Stimulated activated naive B cell treated with anti-CD40 and anti-IgM and Interleukin-4, amounts not matched to agents 10 μg/mL and 1 μg/mL and 100 μg/mL, for 72 hours (primary cell): ENCODE measurements at regions not wholly inside any gene's neighbourhood (a gene's known extent, or its start where the extent isn't known, plus 50 kb on each side); places are given as distances from the start of the nearest gene placed in this dataset.
A peak's percentile ranks its signal among the peaks of the same experiment; 100 is the strongest.

Experiments
- ATAC-seq, 2 donors: fragments of 150-1000 bp; cut with Tn5 transposase; replicated peaks; 2 replicates each; pipeline ENCODE4 v1.10.0; 2021; ENCODE audit warnings: moderate library complexity in 1 of 2
- DNase-seq: peaks from one replicate; pipeline ENCODE4 v3.0.0; 2021
- H3K27ac Mint-ChIP-seq: one replicate; pipeline ENCODE4 v1.8.0; 2022; ENCODE audit warnings: mild to moderate bottlenecking, mixed read lengths
- H3K27me3 Mint-ChIP-seq, 2 donors: one replicate each; pipeline ENCODE4 v1.8.0; 2022; ENCODE audit warnings: mixed read lengths in 2 of 2
- H3K36me3 Mint-ChIP-seq, 2 donors: one replicate each; pipeline ENCODE4 v1.8.0; 2022; ENCODE audit warnings: mixed read lengths in 2 of 2, mild to moderate bottlenecking in 1 of 2
- H3K4me1 Mint-ChIP-seq, 2 donors: one replicate each; pipeline ENCODE4 v1.8.0; 2022; ENCODE audit warnings: mixed read lengths in 2 of 2, mild to moderate bottlenecking in 1 of 2
- H3K4me3 Mint-ChIP-seq, 2 donors: one replicate each; pipeline ENCODE4 v1.8.0; 2022; ENCODE audit warnings: mild to moderate bottlenecking in 2 of 2, mixed read lengths in 2 of 2, moderate library complexity in 1 of 2
- H3K9me3 Mint-ChIP-seq, 2 donors: one replicate each; pipeline ENCODE4 v1.8.0; 2022; ENCODE audit warnings: mixed read lengths in 2 of 2, mild to moderate bottlenecking in 1 of 2

GRCh38 chr2:37837628-37838328 is 87.3 kb upstream of the RMDN2 start:
- no peak for ATAC-seq
- Mint-ChIP-seq H3K27ac (no peak overlapping the region), H3K9me3 (no peaks in the 10 kb centered on the region), H3K27me3 (peaks cover 0 to 7% of the 10 kb centered on the region in 2 donors), H3K36me3 (no peaks in the 10 kb centered on the region), H3K4me1 (peaks cover 3 to 4% of the 10 kb centered on the region in 2 donors), H3K4me3 (no peak overlapping the region)
- DNase-seq, result no peak

DNA sequence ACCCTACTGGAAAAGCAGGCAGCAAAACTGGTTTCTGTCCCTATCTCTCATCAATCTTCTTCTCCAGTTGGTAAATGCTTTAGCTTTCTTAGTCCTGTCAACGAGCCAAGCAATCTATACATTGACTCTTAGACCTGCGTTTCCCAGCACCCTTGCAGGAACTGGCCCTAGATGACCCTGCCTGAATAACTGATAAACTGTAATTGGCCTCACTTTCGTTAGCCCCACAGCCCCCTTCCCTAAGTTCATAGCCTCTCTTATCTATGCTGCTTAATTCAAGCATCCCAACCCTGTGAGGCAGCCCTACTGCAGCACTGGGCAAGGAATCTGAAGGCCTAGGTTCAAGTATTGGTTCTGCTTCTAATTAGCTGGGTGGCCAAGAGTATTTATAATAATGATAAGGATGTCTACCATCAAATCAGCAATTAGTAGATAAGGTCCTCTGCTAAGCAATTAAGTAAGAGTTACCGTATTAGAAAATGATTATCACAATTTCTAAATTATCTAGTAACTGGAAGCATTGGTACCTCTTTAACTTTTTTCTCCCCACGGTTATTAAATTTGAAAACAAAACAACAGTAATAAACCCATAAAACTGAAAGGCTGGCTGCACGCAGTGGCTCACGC is 86.4 kb upstream of the RMDN2 start:
- Mint-ChIP-seq H3K36me3 (no peaks in the 10 kb centered on the region), H3K27ac (no peak overlapping the region), H3K4me1 (peaks cover 7 to 9% of the 10 kb centered on the region in 2 donors), H3K9me3 (no peaks in the 10 kb centered on the region), H3K27me3 (peaks cover 0 to 7% of the 10 kb centered on the region in 2 donors), H3K4me3 (no peak overlapping the region)
- no peak for DNase-seq
- no peak for ATAC-seq

- Mint-ChIP-seq H3K9me3 (no peaks in the 10 kb centered on the region), H3K27ac (no peak overlapping the region), H3K4me3 (no peak overlapping the region)
Observed at GRCh38 chr2:37839991-37840390, 85.1 kb upstream of the RMDN2 start.

GRCh38 chr2:37842732-37843440 is 82.2 kb upstream of the RMDN2 start:
- no peak overlapping the region for H3K27ac Mint-ChIP-seq
- H3K27me3 Mint-ChIP-seq, result peaks cover 0 to 7% of the 10 kb centered on the region in 2 donors
- no peaks in the 10 kb centered on the region for H3K9me3 Mint-ChIP-seq
- peaks cover 7 to 9% of the 10 kb centered on the region in 2 donors for H3K4me1 Mint-ChIP-seq
- H3K36me3 Mint-ChIP-seq, result no peaks in the 10 kb centered on the region
- DNase-seq (no peak), ATAC-seq (peak; percentile 39 to 67)
- no peak overlapping the region for H3K4me3 Mint-ChIP-seq

More at GRCh38 chr2:37839991-37840390, 85.1 kb upstream of the RMDN2 start:
- Mint-ChIP-seq H3K4me1 (peaks cover 7 to 9% of the 10 kb centered on the region in 2 donors), H3K36me3 (no peaks in the 10 kb centered on the region), H3K27me3 (peaks cover 0 to 7% of the 10 kb centered on the region in 2 donors)
- no peak for ATAC-seq
- no peak for DNase-seq

- no peak for DNase-seq
- H3K4me3 Mint-ChIP-seq, result no peak overlapping the region
- H3K27me3 Mint-ChIP-seq, result peaks cover 0 to 7% of the 10 kb centered on the region in 2 donors
Observed at GRCh38 chr2:37843556-37843955, 81.5 kb upstream of the RMDN2 start.

GRCh38 chr2:37846207-37846606 is 78.9 kb upstream of the RMDN2 start:
- no peak for DNase-seq
- H3K27me3 Mint-ChIP-seq, result peaks cover 0 to 7% of the 10 kb centered on the region in 2 donors
- ATAC-seq, result no peak
- no peak overlapping the region for H3K4me3 Mint-ChIP-seq
- no peaks in the 10 kb centered on the region for H3K9me3 Mint-ChIP-seq
- peaks cover 18 to 21% of the 10 kb centered on the region in 2 donors for H3K4me1 Mint-ChIP-seq
- no peak overlapping the region for H3K27ac Mint-ChIP-seq
- no peaks in the 10 kb centered on the region for H3K36me3 Mint-ChIP-seq

More at GRCh38 chr2:37843556-37843955, 81.5 kb upstream of the RMDN2 start:
- peaks cover 7 to 9% of the 10 kb centered on the region in 2 donors for H3K4me1 Mint-ChIP-seq
- H3K9me3 Mint-ChIP-seq, result no peaks in the 10 kb centered on the region
- ATAC-seq, result no peak
- H3K27ac Mint-ChIP-seq, result no peak overlapping the region
- no peaks in the 10 kb centered on the region for H3K36me3 Mint-ChIP-seq

DNA sequence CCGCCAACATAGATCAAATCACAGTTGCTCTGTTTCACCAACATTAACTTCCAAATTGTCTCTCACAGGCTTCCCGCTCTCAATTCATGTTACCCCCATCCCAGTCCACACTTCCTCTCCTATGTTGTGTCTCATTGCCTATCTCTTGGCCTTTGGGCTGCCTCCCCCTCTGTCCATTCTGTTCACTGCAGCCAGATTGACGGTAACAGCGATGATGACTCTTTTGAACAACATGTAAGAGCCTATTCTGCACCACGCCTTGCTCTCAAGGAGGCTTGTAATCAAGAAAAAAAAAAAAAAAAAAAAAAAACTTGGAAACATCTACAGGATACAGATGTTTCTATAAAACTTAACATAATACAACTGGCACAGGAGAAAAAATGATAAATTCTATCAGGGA is 77.3 kb upstream of the RMDN2 start:
- H3K4me3 Mint-ChIP-seq, result no peak overlapping the region
- no peaks in the 10 kb centered on the region for H3K36me3 Mint-ChIP-seq
- ATAC-seq (no peak), DNase-seq (no peak)
- no peak overlapping the region for H3K27ac Mint-ChIP-seq
- peaks cover 25 to 31% of the 10 kb centered on the region in 2 donors for H3K4me1 Mint-ChIP-seq
- H3K27me3 Mint-ChIP-seq, result no peaks in the 10 kb centered on the region
- H3K9me3 Mint-ChIP-seq, result no peaks in the 10 kb centered on the region

- no peak for DNase-seq
- Mint-ChIP-seq H3K27me3 (no peaks in the 10 kb centered on the region), H3K4me3 (no peak overlapping the region), H3K9me3 (no peaks in the 10 kb centered on the region), H3K27ac (no peak overlapping the region), H3K4me1 (peaks cover 23 to 29% of the 10 kb centered on the region in 2 donors), H3K36me3 (no peaks in the 10 kb centered on the region)
- ATAC-seq, result no peak
Observed at GRCh38 chr2:37848451-37848850, 76.6 kb upstream of the RMDN2 start.

DNA sequence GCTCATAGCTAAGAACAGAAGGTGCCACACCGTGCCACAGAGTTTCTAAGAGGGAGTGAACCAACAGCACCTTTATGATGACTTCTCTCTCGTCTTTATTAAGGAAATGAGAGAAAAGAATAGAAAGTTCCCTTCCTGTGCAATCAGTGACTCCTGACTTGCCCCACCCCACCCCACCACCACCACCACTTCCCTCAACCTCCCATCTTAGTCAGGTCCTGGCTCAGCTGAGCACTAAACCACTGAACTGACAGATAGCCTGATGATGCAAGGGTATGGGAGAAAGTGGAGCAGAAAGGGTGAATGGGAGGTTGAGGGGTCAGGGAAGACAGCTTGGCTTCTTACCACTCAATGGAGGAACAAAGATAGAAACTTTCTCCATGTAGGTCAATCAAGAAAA is 75.2 kb upstream of the RMDN2 start:
- H3K27me3 Mint-ChIP-seq, result no peaks in the 10 kb centered on the region
- ATAC-seq, result peak in 1 of 2 donors; percentile 33
- peak overlapping the region; percentile 15 for H3K27ac Mint-ChIP-seq
- H3K4me1 Mint-ChIP-seq, result peaks cover 29 to 41% of the 10 kb centered on the region in 2 donors
- no peaks in the 10 kb centered on the region for H3K36me3 Mint-ChIP-seq
- no peaks in the 10 kb centered on the region for H3K9me3 Mint-ChIP-seq
- H3K4me3 Mint-ChIP-seq, result peak overlapping the region; percentile 21 to 27
- no peak for DNase-seq

- Mint-ChIP-seq H3K27me3 (peaks cover 0 to 4% of the 10 kb centered on the region in 2 donors), H3K9me3 (no peaks in the 10 kb centered on the region), H3K4me3 (peak overlapping the region; percentile 66 to 76), H3K4me1 (peaks cover 40 to 56% of the 10 kb centered on the region in 2 donors), H3K36me3 (peaks cover 0 to 4% of the 10 kb centered on the region in 2 donors), H3K27ac (peak overlapping the region; percentile 96)
- ATAC-seq, result peak; percentile 19 to 29
- no peak for DNase-seq
Observed at GRCh38 chr2:37851428-37851827, 73.7 kb upstream of the RMDN2 start.

GRCh38 chr2:37851828-37852584 is 73.1 kb upstream of the RMDN2 start:
- Mint-ChIP-seq H3K36me3 (peaks cover 0 to 4% of the 10 kb centered on the region in 2 donors), H3K4me3 (peak overlapping the region; percentile 66 to 76), H3K27ac (peak overlapping the region; percentile 96), H3K4me1 (peaks cover 40 to 61% of the 10 kb centered on the region in 2 donors), H3K27me3 (peaks cover 0 to 4% of the 10 kb centered on the region in 2 donors), H3K9me3 (no peaks in the 10 kb centered on the region)
- DNase-seq (no peak), ATAC-seq (peak; percentile 67 to 81)

DNA sequence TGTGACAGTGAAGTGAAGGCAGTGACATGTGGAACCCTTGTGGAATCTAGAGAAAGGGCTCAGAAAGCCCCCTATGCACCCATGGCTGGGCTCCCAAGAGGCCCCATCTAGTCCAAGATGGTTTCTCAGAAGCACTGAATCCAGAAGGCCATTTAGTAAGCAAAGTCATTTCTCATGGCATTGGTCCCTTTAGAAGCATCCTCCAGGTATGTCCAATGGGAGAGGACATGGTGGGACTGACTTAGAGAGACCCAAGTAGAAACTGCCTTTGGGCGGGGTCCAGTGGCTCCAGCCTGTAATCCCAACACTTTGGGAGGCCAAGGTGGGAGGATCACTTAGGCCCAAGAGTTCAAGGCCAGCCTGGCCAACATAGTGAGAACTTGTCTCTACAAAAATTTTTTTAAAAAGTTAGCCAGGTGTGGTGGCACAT is 72.5 kb upstream of the RMDN2 start:
- DNase-seq (no peak), ATAC-seq (peak; percentile 32 to 33)
- Mint-ChIP-seq H3K27me3 (peaks cover 0 to 4% of the 10 kb centered on the region in 2 donors), H3K36me3 (peaks cover 0 to 4% of the 10 kb centered on the region in 2 donors), H3K4me1 (peaks cover 40 to 61% of the 10 kb centered on the region in 2 donors), H3K9me3 (no peaks in the 10 kb centered on the region), H3K27ac (peak overlapping the region; percentile 88), H3K4me3 (no peak overlapping the region)

DNA sequence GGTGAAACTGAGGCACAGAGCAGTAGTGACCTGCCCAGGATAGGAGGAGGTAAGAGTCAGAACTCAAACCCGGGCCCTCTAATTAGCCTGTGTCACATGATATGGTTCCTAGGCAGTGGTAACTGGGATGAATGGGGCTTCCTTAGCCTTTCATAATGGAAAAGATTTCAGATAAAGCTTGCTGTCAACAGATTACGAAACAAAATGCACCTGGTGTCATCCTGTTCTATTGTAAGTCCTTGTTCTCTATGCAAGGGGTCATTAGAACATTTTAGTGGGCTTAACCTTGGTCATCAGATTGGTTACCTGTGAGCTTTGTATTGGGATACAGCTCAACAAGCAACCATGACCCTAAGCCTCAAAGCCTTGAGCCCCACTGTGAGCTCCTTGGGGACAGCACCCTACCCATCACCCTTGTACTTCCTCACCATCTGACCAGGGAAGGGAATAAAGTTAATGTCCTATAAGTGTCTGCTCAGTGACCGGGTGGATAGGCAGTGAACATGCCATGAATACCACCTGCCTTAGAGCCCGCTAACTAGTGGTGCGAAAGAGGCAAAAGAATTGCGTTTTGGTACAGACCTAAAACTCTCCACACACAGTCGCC is 70.3 kb upstream of the RMDN2 start:
- ATAC-seq (no peak), DNase-seq (no peak)
- Mint-ChIP-seq H3K27ac (no peak overlapping the region), H3K9me3 (peaks cover 5% of the 10 kb centered on the region in 2 donors), H3K27me3 (peaks cover 4 to 9% of the 10 kb centered on the region in 2 donors), H3K4me3 (peak overlapping the region in 1 of 2 donors; percentile 46), H3K4me1 (peaks cover 40 to 58% of the 10 kb centered on the region in 2 donors), H3K36me3 (peaks cover 2 to 9% of the 10 kb centered on the region in 2 donors)
